ENCODE measurements at regions not wholly inside any gene's neighbourhood (a gene's known extent, or its start where the extent isn't known, plus 50 kb on each side); places are given as distances from the start of the nearest gene placed in this dataset.
A peak's percentile ranks its signal among the peaks of the same experiment; 100 is the strongest.

- H3K4me3 ChIP-seq (ENCODE audit: low read length) = no peak overlapping the region
- no peak for DNase-seq (ENCODE audit: low read depth, low spot score)
Observed at GRCh38 chr11:26150031-26150430, 181.9 kb upstream of the ANO3 start.

GRCh38 chr11:26158251-26158650 lies 173.7 kb upstream of the ANO3 start:
- no peak overlapping the region for H3K4me3 ChIP-seq (ENCODE audit: low read length)
- no peak for DNase-seq (ENCODE audit: low read depth, low spot score)

- H3K4me3 ChIP-seq (ENCODE audit: low read length) = no peak overlapping the region
- DNase-seq (ENCODE audit: low read depth, low spot score) = no peak
Observed at GRCh38 chr11:26162291-26162690, 169.6 kb upstream of the ANO3 start.

- DNase-seq (ENCODE audit: low read depth, low spot score) = no peak
- H3K4me3 ChIP-seq (ENCODE audit: low read length) = no peak overlapping the region
Observed at GRCh38 chr11:26186389-26186788, 145.5 kb upstream of the ANO3 start.

GRCh38 chr11:26187639-26188038 lies 144.3 kb upstream of the ANO3 start:
- no peak for DNase-seq (ENCODE audit: low read depth, low spot score)
- no peak overlapping the region for H3K4me3 ChIP-seq (ENCODE audit: low read length)

GRCh38 chr11:26188554-26188953 lies 143.4 kb upstream of the ANO3 start:
- no peak overlapping the region for H3K4me3 ChIP-seq (ENCODE audit: low read length)
- DNase-seq (ENCODE audit: low read depth, low spot score) = no peak

- no peak overlapping the region for H3K4me3 ChIP-seq (ENCODE audit: low read length)
- no peak for DNase-seq (ENCODE audit: low read depth, low spot score)
Observed at GRCh38 chr11:26191193-26191592, 140.7 kb upstream of the ANO3 start.

- no peak for DNase-seq (ENCODE audit: low read depth, low spot score)
- H3K4me3 ChIP-seq (ENCODE audit: low read length) = no peak overlapping the region
Observed at GRCh38 chr11:26193694-26194365, 138.1 kb upstream of the ANO3 start.

GRCh38 chr11:26194881-26195280 lies 137.0 kb upstream of the ANO3 start:
- no peak overlapping the region for H3K4me3 ChIP-seq (ENCODE audit: low read length)
- DNase-seq (ENCODE audit: low read depth, low spot score) = no peak

GRCh38 chr11:26198532-26199096 lies 133.3 kb upstream of the ANO3 start:
- no peak overlapping the region for H3K4me3 ChIP-seq (ENCODE audit: low read length)
- DNase-seq (ENCODE audit: low read depth, low spot score) = no peak

- DNase-seq (ENCODE audit: low read depth, low spot score) = no peak
- no peak overlapping the region for H3K4me3 ChIP-seq (ENCODE audit: low read length)
Observed at GRCh38 chr11:26199331-26200095, 132.4 kb upstream of the ANO3 start.

GRCh38 chr11:26201411-26201810 lies 130.5 kb upstream of the ANO3 start:
- H3K4me3 ChIP-seq (ENCODE audit: low read length) = no peak overlapping the region
- no peak for DNase-seq (ENCODE audit: low read depth, low spot score)

- no peak for DNase-seq (ENCODE audit: low read depth, low spot score)
- H3K4me3 ChIP-seq (ENCODE audit: low read length) = no peak overlapping the region
Observed at GRCh38 chr11:26202754-26203153, 129.2 kb upstream of the ANO3 start.

GRCh38 chr11:26204101-26204500 lies 127.8 kb upstream of the ANO3 start:
- no peak overlapping the region for H3K4me3 ChIP-seq (ENCODE audit: low read length)
- no peak for DNase-seq (ENCODE audit: low read depth, low spot score)

GRCh38 chr11:26204839-26205238 lies 127.1 kb upstream of the ANO3 start:
- H3K4me3 ChIP-seq (ENCODE audit: low read length) = no peak overlapping the region
- no peak for DNase-seq (ENCODE audit: low read depth, low spot score)

GRCh38 chr11:26219183-26220117 lies 112.5 kb upstream of the ANO3 start:
- peak; percentile 75 for DNase-seq (ENCODE audit: low read depth, low spot score)
- no peak overlapping the region for H3K4me3 ChIP-seq (ENCODE audit: low read length)

GRCh38 chr11:26225646-26226045 lies 106.3 kb upstream of the ANO3 start:
- no peak for DNase-seq (ENCODE audit: low read depth, low spot score)
- H3K4me3 ChIP-seq (ENCODE audit: low read length) = no peak overlapping the region

GRCh38 chr11:26227301-26227746 lies 104.6 kb upstream of the ANO3 start:
- DNase-seq (ENCODE audit: low read depth, low spot score) = peak; percentile 51

GRCh38 chr11:26227883-26228502 lies 103.9 kb upstream of the ANO3 start:
- no peak for DNase-seq (ENCODE audit: low read depth, low spot score)
- no peak overlapping the region for H3K4me3 ChIP-seq (ENCODE audit: low read length)

More at GRCh38 chr11:26227301-26227746, 104.6 kb upstream of the ANO3 start:
- H3K4me3 ChIP-seq (ENCODE audit: low read length) = no peak overlapping the region

All from Jurkat, Clone E6-1 (cell line).